Sigmoid colon (tissue), 6 donors: ENCODE measurements at regions not wholly inside any gene's neighbourhood (a gene's known extent, or its start where the extent isn't known, plus 50 kb on each side); places are given as distances from the start of the nearest gene placed in this dataset.

ENCODE experiments used
- DNase-seq: peaks from one replicate; pipeline ENCODE4 v3.0.0-alpha.2; 2019
- H3K27ac ChIP-seq, 4 donors: fragments of 200-600 bp; sonication (generic); one replicate each; pipeline ENCODE4 v1.5.1; 2016 to 2019; ENCODE audit warnings: mild to moderate bottlenecking in 1 of 4
- H3K27me3 ChIP-seq, 3 donors: fragments of 200-600 bp; sonication (generic); one replicate each; pipeline ENCODE4 v1.5.1; 2019; ENCODE audit warnings: mild to moderate bottlenecking in 1 of 3
- H3K36me3 ChIP-seq, 4 donors: fragments of 200-600 bp; sonication (generic); one replicate each; pipeline ENCODE4 v1.5.1; 2016 to 2019
- H3K4me1 ChIP-seq, 4 donors: fragments of 200-600 bp; sonication (generic); one replicate each; pipeline ENCODE4 v1.5.1; 2017 to 2019
- H3K4me3 ChIP-seq, 4 donors: fragments of 200-600 bp; sonication (generic); one replicate each; pipeline ENCODE4 v1.5.1; 2017 to 2019; ENCODE audit warnings: mild to moderate bottlenecking in 2 of 4, moderate library complexity in 1 of 4
- H3K9me3 ChIP-seq, 4 donors: fragments of 200-600 bp in 3 of 4; sonication (generic) in 3 of 4; one replicate each; pipeline versions ENCODE4 v1.5.1 to v1.6.1; 2013 to 2019
- EP300 ChIP-seq, 4 donors: sonication (generic); formaldehyde crosslinking; IDR thresholded peaks; one replicate each; pipeline ENCODE4 v1.6.1; 2017; ENCODE audit warnings: antibody characterized with exemption in 4 of 4
- POLR2A ChIP-seq, 2 donors: fragments of 450-650 bp; IDR thresholded peaks; one replicate each; pipeline ENCODE4 v1.6.1; 2016; ENCODE audit warnings: antibody characterized with exemption in 2 of 2, mild to moderate bottlenecking in 2 of 2, moderate library complexity in 2 of 2
- POLR2AphosphoS5 ChIP-seq, 4 donors: sonication (generic); formaldehyde crosslinking; IDR thresholded peaks; one replicate each; pipeline ENCODE4 v1.6.1; 2017; ENCODE audit warnings: antibody characterized with exemption in 4 of 4
- WGBS, 2 donors: extraction: QIAGEN DNeasy Blood & Tissue Kit; methylation state at CpG; one replicate each; pipeline ENCODE4 v1.1.7; 2013; 5-methylcytosine and 5-hydroxymethylcytosine counted together
- intact Hi-C: fragments of 100-400 bp; cut with DNase I; formaldehyde crosslinking; loops from one replicate; pipeline ENCODE4 v1.15.1; 2023
- TF ChIP-seq, protein P1 (sequence below), 4 experiments: fragments of 450-650 bp in 3 of 4; fragments of 200-600 bp in 1 of 4; IDR thresholded peaks; one replicate each; pipeline ENCODE4 v1.5.1; 2016 to 2019; ENCODE audit warnings: antibody characterized with exemption in 4 of 4, mild to moderate bottlenecking in 3 of 4, moderate library complexity in 2 of 4
- donor health status: healthy with polysubstance abuse.
- donor health status: healthy.

GRCh38 chr5:23648656-23649055 lies 141.2 kb downstream of the PRDM9 start:
- 82 to 90% methylated on average over 1 of the region's 1 CpG for WGBS, 2 donors
- Histone ChIP-seq H3K4me3 (no peak overlapping the region), H3K4me1 (no peaks in the 10 kb centered on the region), H3K36me3 (no peaks in the 10 kb centered on the region), H3K27me3 (no peaks in the 10 kb centered on the region), H3K9me3 (no peaks in the 10 kb centered on the region), H3K27ac (no peak overlapping the region)
- intact Hi-C loops = no loop called here
- TF ChIP-seq, protein P1, sequence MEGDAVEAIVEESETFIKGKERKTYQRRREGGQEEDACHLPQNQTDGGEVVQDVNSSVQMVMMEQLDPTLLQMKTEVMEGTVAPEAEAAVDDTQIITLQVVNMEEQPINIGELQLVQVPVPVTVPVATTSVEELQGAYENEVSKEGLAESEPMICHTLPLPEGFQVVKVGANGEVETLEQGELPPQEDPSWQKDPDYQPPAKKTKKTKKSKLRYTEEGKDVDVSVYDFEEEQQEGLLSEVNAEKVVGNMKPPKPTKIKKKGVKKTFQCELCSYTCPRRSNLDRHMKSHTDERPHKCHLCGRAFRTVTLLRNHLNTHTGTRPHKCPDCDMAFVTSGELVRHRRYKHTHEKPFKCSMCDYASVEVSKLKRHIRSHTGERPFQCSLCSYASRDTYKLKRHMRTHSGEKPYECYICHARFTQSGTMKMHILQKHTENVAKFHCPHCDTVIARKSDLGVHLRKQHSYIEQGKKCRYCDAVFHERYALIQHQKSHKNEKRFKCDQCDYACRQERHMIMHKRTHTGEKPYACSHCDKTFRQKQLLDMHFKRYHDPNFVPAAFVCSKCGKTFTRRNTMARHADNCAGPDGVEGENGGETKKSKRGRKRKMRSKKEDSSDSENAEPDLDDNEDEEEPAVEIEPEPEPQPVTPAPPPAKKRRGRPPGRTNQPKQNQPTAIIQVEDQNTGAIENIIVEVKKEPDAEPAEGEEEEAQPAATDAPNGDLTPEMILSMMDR (IDR thresholded peaks at IDR 0.05) = no peak
- TF ChIP-seq POLR2AphosphoS5 (IDR thresholded peaks at IDR 0.05) (no peak), EP300 (IDR thresholded peaks at IDR 0.05) (no peak), POLR2A (IDR thresholded peaks at IDR 0.05) (no peak)
- no peak for DNase-seq

DNA sequence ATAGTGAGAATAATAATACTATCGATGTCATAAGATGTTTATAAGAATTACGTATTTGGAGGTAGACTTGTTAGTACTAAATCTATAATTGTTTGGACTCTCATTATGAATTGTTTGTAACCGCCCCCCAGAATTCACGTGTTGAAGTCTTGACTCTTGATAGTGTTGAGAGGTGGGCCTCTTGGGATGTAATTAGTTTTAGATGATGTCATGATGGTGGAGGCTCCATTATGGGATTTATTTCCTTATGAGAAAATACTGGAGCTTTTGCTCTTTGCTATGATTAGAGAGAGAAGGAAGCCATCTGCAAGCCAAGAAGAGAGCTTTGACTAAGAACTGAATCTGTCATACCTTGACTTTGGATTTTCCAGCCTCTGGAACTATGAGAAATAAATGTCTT lies 142.2 kb downstream of the PRDM9 start:
- no peaks in the 10 kb centered on the region for H3K27me3 ChIP-seq
- H3K4me3 ChIP-seq = no peak overlapping the region
- TF ChIP-seq POLR2A (IDR thresholded peaks at IDR 0.05) (no peak), POLR2AphosphoS5 (IDR thresholded peaks at IDR 0.05) (no peak), EP300 (IDR thresholded peaks at IDR 0.05) (no peak)
- TF ChIP-seq, protein P1 (IDR thresholded peaks at IDR 0.05) = no peak
- intact Hi-C loops = no loop called here
- H3K4me1 ChIP-seq = no peaks in the 10 kb centered on the region
- H3K36me3 ChIP-seq = no peaks in the 10 kb centered on the region
- no peaks in the 10 kb centered on the region for H3K9me3 ChIP-seq
- no peak overlapping the region for H3K27ac ChIP-seq
- DNase-seq = no peak
- WGBS, 2 donors = 91 to 92% methylated on average over 4 of the region's 4 CpGs

- intact Hi-C loops = no loop called here
- WGBS, 2 donors = 71 to 85% methylated on average over 2 of the region's 2 CpGs
- Histone ChIP-seq H3K27me3 (no peaks in the 10 kb centered on the region), H3K9me3 (no peaks in the 10 kb centered on the region), H3K36me3 (no peaks in the 10 kb centered on the region), H3K4me3 (no peak overlapping the region), H3K27ac (no peak overlapping the region), H3K4me1 (no peaks in the 10 kb centered on the region)
- no peak for DNase-seq
- TF ChIP-seq POLR2AphosphoS5 (IDR thresholded peaks at IDR 0.05) = no peak
- TF ChIP-seq, protein P1 (IDR thresholded peaks at IDR 0.05) = no peak
- TF ChIP-seq POLR2A (IDR thresholded peaks at IDR 0.05) = no peak
- no peak for TF ChIP-seq EP300 (IDR thresholded peaks at IDR 0.05)
Observed at GRCh38 chr5:23655674-23656073, 148.3 kb downstream of the PRDM9 start.

DNA sequence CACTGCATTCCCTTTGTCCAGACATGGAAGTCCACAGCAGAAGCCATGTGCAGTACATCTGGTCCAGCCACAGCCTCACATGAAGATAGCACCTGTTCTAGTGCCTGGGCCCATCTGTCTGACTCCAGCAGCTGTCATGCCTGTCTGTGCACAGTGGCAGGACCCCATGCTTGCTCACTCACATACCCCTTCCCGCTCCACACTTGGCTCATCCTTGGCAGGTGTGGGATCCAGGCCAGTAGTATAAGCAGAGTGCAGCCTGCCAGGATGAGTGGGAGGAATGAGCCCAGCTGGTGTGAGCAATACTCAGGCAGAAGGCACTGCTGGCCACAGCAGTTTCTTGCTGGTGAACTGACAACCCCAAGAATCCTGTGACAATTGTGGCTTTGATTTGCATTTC lies 168.0 kb downstream of the PRDM9 start:
- Histone ChIP-seq H3K4me1 (no peaks in the 10 kb centered on the region), H3K27me3 (no peaks in the 10 kb centered on the region), H3K4me3 (no peak overlapping the region), H3K36me3 (no peaks in the 10 kb centered on the region), H3K27ac (no peak overlapping the region), H3K9me3 (no peaks in the 10 kb centered on the region)
- no peak for DNase-seq
- WGBS, 2 donors = 89 to 94% methylated on average over 1 of the region's 1 CpG
- intact Hi-C loops = no loop called here
- TF ChIP-seq, protein P1 (IDR thresholded peaks at IDR 0.05) = no peak
- TF ChIP-seq POLR2A (IDR thresholded peaks at IDR 0.05) = no peak
- no peak for TF ChIP-seq EP300 (IDR thresholded peaks at IDR 0.05)
- no peak for TF ChIP-seq POLR2AphosphoS5 (IDR thresholded peaks at IDR 0.05)

GRCh38 chr5:23677996-23678395 lies 170.6 kb downstream of the PRDM9 start:
- Histone ChIP-seq H3K9me3 (no peaks in the 10 kb centered on the region), H3K27ac (no peak overlapping the region), H3K4me1 (no peaks in the 10 kb centered on the region), H3K36me3 (no peaks in the 10 kb centered on the region), H3K27me3 (no peaks in the 10 kb centered on the region), H3K4me3 (no peak overlapping the region)
- DNase-seq = no peak
- 72 to 77% methylated on average over 1 of the region's 1 CpG for WGBS, 2 donors
- TF ChIP-seq POLR2AphosphoS5 (IDR thresholded peaks at IDR 0.05) (no peak), EP300 (IDR thresholded peaks at IDR 0.05) (no peak), POLR2A (IDR thresholded peaks at IDR 0.05) (no peak)
- TF ChIP-seq, protein P1 (IDR thresholded peaks at IDR 0.05) = no peak
- intact Hi-C loops = no loop called here
